T-helper 2 cell treated with Interferon-gamma antibody and Interleukin-4, amounts not matched to agents 5 μg/mL and 100 μg/mL, for 36 hours (primary cell): ENCODE measurements at regions not wholly inside any gene's neighbourhood (a gene's known extent, or its start where the extent isn't known, plus 50 kb on each side); places are given as distances from the start of the nearest gene placed in this dataset.

Experiments used
- DNase-seq: peaks from one replicate; pipeline ENCODE4 v3.0.0; 2021; ENCODE audit warnings: low spot score
- H3K27ac Mint-ChIP-seq: one replicate; pipeline ENCODE4 v1.8.0; 2021; ENCODE audit warnings: mild to moderate bottlenecking, mixed read lengths
- H3K27me3 Mint-ChIP-seq: one replicate; pipeline ENCODE4 v1.8.0; 2021; ENCODE audit warnings: low read depth, mixed read lengths
- H3K36me3 Mint-ChIP-seq: one replicate; pipeline ENCODE4 v1.8.0; 2021; ENCODE audit warnings: low read depth, mixed read lengths
- H3K4me1 Mint-ChIP-seq: one replicate; pipeline ENCODE4 v1.8.0; 2021; ENCODE audit warnings: low read depth, mixed read lengths
- H3K4me3 Mint-ChIP-seq: one replicate; pipeline ENCODE4 v1.8.0; 2022; ENCODE audit warnings: mild to moderate bottlenecking, moderate library complexity, mixed read lengths
- H3K9me3 Mint-ChIP-seq: one replicate; pipeline ENCODE4 v1.8.0; 2021; ENCODE audit warnings: mixed read lengths

DNA sequence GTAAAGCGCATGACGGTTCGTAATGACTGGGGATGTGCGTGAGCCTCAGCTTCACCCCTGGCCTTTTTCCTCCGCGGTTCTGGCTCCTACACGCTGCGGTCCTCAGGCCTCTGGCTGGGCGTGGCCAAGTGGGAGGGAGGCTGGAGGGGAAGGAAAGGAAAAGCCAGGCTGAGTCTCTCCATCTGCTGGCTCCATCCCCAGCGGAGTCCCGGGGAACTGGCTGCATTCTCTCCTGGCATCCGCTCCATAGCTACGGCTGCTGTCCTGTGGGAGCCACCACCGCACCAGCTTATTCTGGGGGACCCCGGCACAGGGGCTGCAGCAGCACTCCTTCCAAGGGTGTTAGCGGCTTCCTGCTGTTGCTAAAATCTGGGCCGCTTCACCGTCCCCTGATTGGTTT lies 68.2 kb upstream of the SLC24A4 start:
- Mint-ChIP-seq H3K9me3 (no peaks in the 10 kb centered on the region), H3K4me1 (peaks cover 3% of the 10 kb centered on the region), H3K27ac (no peak overlapping the region), H3K36me3 (no peaks in the 10 kb centered on the region), H3K4me3 (no peak overlapping the region), H3K27me3 (peaks cover 50% of the 10 kb centered on the region)
- no peak for DNase-seq

DNA sequence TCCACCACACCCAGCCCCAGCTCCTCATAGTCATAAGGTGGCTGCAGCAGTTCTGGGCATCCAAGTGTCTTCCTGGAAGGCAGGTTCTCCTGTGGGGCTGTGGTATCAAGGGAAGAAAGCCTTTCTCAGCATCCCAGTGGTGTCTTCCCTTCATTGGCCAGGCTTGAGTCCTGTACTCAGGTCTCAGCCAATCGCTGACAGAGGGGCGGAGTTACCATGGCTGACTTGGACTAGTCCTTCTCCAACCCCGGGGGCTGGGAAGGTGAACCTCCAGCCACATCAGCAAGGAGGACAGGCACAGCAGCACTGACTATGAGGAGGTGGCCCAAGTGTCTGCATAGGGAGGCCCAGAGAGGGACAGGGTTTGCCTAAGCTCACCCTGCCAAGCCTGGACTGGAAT lies 64.0 kb upstream of the SLC24A4 start:
- H3K4me3 Mint-ChIP-seq: no peak overlapping the region

DNA sequence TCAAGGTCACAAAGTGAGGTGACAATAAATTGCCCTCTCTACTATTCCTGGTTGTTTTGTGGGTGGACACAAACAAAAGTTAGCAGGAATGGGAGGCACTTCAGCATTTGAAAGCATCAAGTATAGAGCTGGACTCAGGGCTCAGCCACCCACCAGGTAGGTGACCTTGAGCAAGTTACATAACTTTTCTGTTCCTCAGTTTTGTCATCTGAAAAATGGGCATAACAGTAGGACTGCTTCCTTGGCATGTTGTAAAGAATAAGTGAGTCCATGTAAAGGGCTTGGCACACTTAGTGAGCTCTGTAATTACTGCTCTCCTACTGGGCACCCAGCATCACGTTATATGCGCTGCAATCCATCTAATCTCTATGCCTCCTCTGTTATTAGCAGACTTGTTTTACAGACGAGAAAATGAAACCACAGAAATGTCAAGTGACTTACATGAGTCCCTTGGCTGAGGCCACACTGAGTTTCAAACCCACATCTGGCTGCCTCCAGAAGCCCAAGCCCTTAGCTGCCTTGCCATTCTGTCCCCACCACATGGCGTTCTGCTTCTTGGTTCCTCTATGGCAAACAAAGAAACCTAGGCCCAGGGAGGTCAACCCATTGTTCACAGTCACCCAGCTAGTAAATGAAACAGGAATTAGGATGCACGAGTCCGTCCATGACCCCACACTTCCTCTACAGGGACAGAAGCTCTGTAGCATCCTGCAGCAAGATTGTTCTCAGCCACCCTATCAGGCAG lies 63.2 kb upstream of the SLC24A4 start:
- Mint-ChIP-seq H3K9me3 (no peaks in the 10 kb centered on the region), H3K36me3 (no peaks in the 10 kb centered on the region), H3K4me1 (peaks cover 7% of the 10 kb centered on the region), H3K4me3 (no peak overlapping the region), H3K27ac (no peak overlapping the region), H3K27me3 (peaks cover 15% of the 10 kb centered on the region)
- DNase-seq: no peak

More for the DNA sequence above, 64.0 kb upstream of the SLC24A4 start:
- no peaks in the 10 kb centered on the region for H3K9me3 Mint-ChIP-seq
- peaks cover 7% of the 10 kb centered on the region for H3K4me1 Mint-ChIP-seq
- H3K27ac Mint-ChIP-seq: no peak overlapping the region
- no peaks in the 10 kb centered on the region for H3K36me3 Mint-ChIP-seq
- no peak for DNase-seq
- H3K27me3 Mint-ChIP-seq: peaks cover 22% of the 10 kb centered on the region

DNA sequence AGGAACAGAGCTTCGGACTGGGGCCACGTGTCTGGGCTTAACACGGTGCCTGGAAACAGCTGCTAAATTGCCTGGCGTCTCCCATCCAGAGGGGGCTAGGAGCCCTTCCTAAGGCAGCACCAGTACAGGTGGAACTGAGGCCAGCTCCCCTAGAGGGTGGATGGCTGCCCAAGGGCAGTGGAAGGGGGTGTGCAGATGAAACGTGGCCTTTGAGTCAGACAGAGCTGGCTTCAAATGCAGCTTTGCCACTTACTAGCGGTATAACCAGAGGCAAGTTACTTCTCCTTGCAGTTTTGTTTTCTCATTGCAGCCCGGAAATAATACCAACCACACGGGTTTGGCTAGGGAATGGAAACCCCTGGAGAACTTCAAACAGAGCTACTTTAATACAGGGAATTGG lies 59.3 kb upstream of the SLC24A4 start:
- no peak overlapping the region for H3K27ac Mint-ChIP-seq

DNA sequence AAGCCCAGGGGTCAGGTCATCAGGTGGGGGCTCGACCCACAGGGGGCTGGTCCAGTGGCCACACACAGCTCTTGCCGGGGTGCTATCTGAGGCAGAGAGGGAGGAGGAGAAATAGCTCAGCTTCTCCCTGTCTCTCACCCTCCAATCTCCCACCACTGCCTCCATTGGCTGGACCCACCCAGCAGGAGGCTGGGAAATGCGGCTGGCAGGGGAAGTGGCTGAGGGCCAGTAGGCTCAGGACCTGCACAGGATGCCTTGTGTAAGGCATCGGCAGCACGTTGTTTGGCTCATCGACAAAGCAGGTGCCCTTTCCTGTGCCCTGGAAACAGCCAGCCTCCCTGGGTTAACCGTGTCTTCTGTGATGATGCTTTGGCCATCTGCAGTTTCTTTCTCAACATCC lies 58.8 kb upstream of the SLC24A4 start:
- H3K27me3 Mint-ChIP-seq: peaks cover 9% of the 10 kb centered on the region
- no peaks in the 10 kb centered on the region for H3K9me3 Mint-ChIP-seq
- H3K4me1 Mint-ChIP-seq: peaks cover 5% of the 10 kb centered on the region
- no peak for DNase-seq
- H3K36me3 Mint-ChIP-seq: no peaks in the 10 kb centered on the region
- no peak overlapping the region for H3K27ac Mint-ChIP-seq
- H3K4me3 Mint-ChIP-seq: no peak overlapping the region

More for the DNA sequence above, 59.3 kb upstream of the SLC24A4 start:
- peaks cover 8% of the 10 kb centered on the region for H3K27me3 Mint-ChIP-seq
- H3K4me1 Mint-ChIP-seq: peaks cover 5% of the 10 kb centered on the region
- H3K4me3 Mint-ChIP-seq: no peak overlapping the region
- no peak for DNase-seq
- H3K9me3 Mint-ChIP-seq: no peaks in the 10 kb centered on the region
- H3K36me3 Mint-ChIP-seq: no peaks in the 10 kb centered on the region

DNA sequence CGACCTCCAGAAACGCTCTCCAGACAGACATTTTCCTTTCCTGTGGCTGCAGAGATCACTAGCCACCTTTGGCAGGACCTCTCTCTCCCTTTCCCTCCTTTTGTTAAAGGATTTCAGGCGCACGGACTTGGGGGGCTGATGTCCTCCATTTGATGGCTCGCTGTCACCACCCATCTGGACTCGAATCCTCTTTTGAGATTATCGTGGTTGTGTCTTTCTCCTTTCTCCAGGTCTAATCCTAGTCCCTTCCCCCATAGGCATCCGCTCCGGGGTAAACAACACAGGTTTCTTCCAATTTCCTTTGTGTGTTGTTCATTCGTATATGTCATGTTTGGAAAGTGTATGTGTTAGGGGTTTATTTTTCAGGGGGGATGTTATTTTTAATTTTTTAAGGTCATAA lies 56.7 kb upstream of the SLC24A4 start:
- DNase-seq: no peak
- H3K9me3 Mint-ChIP-seq: no peaks in the 10 kb centered on the region
- H3K27me3 Mint-ChIP-seq: peaks cover 19% of the 10 kb centered on the region
- no peak overlapping the region for H3K4me3 Mint-ChIP-seq
- H3K36me3 Mint-ChIP-seq: no peaks in the 10 kb centered on the region
- no peak overlapping the region for H3K27ac Mint-ChIP-seq
- H3K4me1 Mint-ChIP-seq: no peaks in the 10 kb centered on the region
